ENCODE measurements at regions not wholly inside any gene's neighbourhood (a gene's known extent, or its start where the extent isn't known, plus 50 kb on each side); places are given as distances from the start of the nearest gene placed in this dataset.

DNA sequence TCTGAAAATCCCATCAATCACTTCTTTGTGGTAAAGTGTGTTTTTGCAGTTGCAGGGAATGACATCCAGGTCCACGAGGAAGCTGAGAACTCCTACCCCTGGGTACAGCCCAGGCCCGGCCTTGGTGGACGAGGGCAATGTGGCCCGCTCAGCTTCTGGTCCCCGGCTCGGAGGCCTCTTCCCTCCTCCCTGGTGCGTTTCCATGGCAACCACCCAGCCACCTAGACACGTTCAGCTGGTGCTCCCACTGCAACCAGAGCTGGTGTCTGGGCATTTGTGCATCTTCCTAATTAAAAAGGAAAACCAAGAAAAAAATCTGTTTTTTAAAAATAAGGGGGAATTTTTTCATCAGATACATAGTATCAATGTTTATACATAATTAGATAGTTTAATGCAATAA lies 603.6 kb upstream of the SALL3 start:
- TF ChIP-seq, protein P1, sequence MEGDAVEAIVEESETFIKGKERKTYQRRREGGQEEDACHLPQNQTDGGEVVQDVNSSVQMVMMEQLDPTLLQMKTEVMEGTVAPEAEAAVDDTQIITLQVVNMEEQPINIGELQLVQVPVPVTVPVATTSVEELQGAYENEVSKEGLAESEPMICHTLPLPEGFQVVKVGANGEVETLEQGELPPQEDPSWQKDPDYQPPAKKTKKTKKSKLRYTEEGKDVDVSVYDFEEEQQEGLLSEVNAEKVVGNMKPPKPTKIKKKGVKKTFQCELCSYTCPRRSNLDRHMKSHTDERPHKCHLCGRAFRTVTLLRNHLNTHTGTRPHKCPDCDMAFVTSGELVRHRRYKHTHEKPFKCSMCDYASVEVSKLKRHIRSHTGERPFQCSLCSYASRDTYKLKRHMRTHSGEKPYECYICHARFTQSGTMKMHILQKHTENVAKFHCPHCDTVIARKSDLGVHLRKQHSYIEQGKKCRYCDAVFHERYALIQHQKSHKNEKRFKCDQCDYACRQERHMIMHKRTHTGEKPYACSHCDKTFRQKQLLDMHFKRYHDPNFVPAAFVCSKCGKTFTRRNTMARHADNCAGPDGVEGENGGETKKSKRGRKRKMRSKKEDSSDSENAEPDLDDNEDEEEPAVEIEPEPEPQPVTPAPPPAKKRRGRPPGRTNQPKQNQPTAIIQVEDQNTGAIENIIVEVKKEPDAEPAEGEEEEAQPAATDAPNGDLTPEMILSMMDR (IDR thresholded peaks at IDR 0.05; ENCODE audit: low read depth, low read length) = no peak
- no peak for TF ChIP-seq POLR2A (IDR thresholded peaks at IDR 0.05; ENCODE audit: extremely low read depth, insufficient read length)
- TF ChIP-seq, protein P2, sequence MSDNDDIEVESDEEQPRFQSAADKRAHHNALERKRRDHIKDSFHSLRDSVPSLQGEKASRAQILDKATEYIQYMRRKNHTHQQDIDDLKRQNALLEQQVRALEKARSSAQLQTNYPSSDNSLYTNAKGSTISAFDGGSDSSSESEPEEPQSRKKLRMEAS (IDR thresholded peaks at IDR 0.05; ENCODE audit: low read depth, low read length) = no peak
- TF ChIP-seq MYC (IDR thresholded peaks at IDR 0.05; ENCODE audit: low read depth, low read length) = no peak
